Right hindlimb (tissue), 1 donor: ENCODE measurements at regions not wholly inside any gene's neighbourhood (a gene's known extent, or its start where the extent isn't known, plus 50 kb on each side); places are given as distances from the start of the nearest gene placed in this dataset.
"Not testable (repeated sequence)": the region's sequence is repeated elsewhere in the genome, so short reads cannot be mapped to it uniquely, and the experiment has no call there.

Experiments
- DNase-seq: peaks from one replicate; pipeline ENCODE4 v3.0.0-alpha.2; 2018

DNA sequence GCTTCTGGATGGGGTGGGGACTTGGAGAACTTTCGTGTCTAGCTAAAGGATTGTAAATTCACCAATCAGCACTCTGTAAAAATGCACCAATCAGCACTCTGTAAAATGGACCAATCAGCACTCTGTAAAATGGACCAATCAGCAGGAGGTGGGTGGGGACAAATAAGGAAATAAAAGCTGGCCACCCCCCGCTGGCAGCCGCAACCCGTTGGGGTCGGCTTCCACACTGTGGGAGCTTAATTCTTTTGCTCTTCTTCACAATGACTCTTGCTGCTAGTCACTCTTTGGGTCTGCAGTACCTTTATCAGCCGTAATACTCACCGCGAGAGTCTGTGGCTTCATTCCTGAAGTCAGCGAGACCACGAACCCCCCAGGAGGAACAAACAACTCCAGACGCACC lies 623.1 kb downstream of the DSC3 start:
- DNase-seq = not testable (repeated sequence)

DNA sequence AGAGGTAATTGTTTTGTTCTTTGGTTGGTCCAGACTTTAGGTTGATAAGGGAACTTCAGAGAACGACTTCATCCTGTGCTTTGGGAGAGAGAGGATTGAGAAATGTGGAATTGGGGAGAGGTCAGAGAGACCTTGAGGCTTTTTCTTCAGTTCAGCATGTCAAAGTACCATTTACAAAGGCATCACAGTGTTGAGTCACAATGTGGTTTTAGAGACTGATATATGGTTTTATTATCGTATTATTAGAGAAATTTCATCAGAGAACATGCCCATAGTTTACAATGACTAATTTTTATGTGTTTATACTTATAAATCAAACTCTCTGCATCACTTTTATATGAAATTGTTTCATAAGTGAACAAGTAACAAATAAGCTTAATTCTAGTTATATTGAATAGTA lies 626.6 kb downstream of the DSC3 start:
- DNase-seq = no peak

DNA sequence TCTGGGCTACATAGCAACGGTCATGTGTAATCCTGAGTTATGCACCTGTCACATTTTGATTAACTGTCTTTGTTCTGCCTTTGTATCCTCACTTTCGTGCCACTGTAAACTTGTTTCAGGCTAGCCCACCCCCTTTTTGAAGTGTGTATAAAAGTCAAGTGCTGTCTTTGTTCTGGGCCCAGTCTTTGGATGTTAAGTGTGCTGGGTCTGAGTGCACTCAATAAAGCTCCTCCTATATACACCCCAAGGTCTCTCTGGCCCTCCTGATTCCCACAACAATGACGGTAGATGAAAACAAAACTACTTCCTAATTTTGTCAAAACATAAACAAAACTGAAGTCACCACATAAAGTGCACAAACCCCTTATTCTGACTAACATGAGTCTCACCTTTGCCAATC lies 633.4 kb downstream of the DSC3 start:
- no peak for DNase-seq

DNA sequence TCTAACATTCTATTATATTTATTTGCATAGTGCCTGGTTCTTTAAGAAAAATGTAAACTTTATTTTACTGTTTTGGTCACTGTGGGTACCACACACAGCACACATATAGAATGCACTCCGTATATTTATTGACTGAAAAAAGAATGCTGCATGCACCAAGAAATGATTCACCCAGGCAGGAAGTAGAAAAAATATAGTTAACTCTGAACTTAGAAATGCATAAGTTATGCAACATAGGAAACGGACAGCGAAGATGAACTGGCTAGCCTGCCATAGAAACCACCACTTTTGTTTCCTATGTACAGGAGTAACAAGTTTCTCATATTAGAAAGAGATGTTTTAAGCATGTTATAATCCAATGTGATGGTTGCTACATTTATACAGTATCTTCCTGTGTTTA lies 635.8 kb downstream of the DSC3 start:
- no peak for DNase-seq

DNA sequence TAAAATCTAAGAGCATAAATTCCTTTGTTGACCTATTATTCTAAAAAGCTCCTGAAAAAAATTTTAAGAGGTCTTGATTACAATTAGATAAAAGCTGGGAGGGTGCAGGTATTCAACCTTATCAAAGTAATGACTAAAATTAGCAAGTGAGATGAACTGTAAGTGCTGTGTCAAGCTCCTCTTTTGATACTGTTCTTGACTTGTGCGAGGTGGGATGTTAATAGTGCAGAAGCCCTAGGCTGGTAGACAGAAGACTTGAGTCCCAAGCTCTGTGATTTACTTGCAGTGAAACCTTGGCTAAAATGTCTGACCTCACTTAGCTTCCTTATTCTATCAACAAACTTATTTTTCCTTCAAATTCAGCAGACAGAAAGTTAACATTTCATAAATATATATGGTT lies 637.5 kb downstream of the DSC3 start:
- DNase-seq = no peak

DNA sequence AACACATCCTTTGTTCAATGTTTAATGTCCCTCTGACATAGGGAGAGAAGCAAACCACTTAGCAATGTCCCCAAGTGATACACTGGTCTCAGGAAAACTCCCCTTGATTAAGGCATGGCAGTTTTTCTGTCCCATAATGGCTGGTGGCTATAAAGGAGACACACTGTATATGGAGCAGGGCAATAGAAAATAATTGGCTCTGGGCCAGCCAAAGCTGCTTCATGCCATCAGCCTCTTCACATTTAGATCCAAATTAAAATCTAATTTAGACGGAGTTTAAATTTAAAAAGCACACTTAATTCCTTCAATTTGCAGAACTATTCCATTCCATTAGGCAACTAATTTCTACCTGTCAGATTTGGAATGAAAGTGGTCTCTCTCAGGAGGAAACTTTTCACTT lies 638.1 kb downstream of the DSC3 start:
- DNase-seq = no peak

DNA sequence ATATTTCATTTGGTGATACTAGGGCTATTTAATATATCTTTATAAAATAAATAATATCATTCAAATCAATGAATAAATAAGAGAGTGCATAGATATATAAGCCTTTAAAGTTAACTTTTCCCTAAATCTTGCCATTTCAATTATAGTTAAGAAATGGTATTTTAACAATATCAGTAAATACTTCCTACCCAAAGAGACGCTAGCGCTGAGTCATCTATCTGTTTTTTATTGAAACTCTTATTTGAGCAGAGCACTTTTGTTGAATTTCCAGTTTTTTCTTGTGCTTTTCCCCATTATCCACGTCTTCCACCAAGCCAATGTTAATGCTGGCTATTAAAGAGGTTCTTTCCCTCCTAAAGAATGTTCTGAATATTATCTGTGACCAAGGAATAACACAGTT lies 639.3 kb downstream of the DSC3 start:
- DNase-seq = no peak

DNA sequence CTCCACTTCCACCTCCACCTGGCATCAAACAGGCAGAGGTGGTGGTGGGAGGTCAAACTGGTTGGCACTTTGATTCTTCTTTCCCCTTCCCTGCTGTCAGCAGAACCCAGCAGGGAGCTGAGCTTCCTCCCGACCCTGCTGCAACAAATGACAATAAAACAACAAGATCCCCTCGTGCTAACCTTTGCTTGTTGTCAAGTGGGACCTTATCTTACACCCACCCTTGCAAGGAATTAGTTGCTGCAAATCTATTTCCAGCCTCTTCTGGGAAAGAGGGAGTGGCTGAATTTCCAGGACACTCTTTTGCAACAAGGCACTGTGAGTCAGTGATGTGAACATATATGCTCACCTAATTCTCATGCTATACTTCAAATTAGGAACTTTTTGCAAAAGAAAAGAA lies 655.1 kb downstream of the DSC3 start:
- DNase-seq = no peak

DNA sequence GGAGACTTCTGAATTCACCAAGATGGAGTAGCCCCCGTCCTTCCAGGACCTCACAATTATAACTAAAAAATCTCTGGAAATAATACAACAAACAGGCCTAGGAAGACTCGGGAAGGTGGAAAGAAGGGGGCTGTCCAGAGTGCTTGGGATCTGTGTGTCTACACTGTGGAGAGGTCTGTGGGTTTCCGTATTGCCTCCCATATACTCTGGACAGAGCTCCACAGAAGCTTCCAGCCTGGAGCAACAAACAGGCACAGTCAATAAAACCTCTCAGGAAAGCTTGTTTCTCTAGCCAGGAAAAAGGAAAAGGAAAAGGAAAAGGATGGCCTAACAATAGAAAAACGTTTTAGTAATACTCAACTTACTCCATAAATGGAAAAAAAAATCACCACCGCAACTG lies 655.9 kb downstream of the DSC3 start:
- DNase-seq = no peak

DNA sequence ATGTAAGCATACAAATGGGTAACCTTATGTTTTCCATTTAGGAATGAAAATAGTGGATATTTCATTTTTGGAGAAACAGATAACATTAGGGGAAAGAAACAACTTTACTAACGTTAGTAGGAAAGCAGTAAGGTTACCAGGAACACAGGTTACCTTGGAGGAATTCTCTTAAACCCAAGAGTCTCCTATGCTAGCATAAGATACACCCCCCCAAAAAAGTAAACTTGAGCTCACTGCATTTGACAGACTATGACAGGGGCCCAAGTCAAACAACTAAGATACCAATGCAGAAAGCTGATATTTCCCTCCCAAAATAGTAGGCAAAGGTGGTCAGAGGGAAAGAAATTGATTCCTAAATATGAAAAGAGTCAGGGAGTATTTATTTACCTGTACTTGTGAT lies 656.9 kb downstream of the DSC3 start:
- no peak for DNase-seq

DNA sequence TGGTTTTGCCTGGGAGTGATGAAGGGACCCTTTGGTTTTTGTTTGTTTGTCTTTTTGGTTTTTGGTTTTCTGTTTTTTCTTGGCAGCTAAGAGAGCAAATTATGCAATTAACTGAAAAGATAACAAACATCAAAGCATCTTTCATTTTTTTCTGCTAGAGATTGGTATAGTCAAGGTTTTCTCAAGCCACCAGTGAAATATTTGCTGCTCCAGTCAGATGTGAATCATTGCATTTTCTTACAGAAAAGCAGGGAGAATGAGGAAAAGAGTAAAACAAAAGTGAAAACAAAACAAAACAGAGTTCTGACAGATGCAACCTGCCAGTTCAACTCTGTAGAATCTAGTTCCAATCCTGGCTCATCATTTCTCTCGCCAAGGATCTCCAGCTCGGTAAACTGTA lies 660.7 kb downstream of the DSC3 start:
- no peak for DNase-seq

DNA sequence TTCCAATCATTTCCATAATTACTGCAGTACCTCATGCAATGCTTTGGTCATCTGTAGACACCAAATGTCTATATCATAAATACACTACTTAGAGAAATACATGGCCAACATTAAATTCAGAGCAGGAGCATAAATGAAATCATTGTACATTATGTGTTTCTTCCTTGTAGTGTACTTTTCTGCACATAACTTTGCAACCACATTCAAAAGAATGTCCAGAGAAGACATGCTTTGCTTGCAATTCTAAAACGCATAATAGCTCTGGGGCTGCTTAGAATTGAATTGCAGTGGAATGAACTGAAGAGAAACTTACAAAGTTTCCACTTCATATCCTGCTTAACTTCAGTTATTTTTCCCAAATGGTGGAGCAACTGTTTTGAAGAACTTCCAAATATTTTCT lies 664.4 kb downstream of the DSC3 start:
- DNase-seq = no peak

DNA sequence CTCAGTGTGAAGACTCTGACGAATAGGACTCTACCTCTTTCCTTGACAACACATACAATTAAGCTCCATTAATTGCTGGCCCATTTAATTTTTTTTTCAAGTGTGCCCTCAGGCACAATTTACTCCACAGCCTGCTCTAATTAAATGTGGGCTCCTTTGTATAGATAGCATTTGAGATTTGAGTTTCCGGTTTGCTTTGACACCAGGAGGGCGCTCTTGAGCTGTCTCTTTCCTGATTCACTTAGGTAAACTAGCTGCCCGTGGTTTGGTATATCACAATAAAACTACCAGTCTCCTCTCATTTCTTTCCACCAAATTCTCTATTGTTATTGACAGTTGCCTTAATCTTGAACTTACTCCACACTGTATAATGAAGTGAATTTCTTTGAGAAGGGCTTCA lies 666.0 kb downstream of the DSC3 start:
- no peak for DNase-seq

DNA sequence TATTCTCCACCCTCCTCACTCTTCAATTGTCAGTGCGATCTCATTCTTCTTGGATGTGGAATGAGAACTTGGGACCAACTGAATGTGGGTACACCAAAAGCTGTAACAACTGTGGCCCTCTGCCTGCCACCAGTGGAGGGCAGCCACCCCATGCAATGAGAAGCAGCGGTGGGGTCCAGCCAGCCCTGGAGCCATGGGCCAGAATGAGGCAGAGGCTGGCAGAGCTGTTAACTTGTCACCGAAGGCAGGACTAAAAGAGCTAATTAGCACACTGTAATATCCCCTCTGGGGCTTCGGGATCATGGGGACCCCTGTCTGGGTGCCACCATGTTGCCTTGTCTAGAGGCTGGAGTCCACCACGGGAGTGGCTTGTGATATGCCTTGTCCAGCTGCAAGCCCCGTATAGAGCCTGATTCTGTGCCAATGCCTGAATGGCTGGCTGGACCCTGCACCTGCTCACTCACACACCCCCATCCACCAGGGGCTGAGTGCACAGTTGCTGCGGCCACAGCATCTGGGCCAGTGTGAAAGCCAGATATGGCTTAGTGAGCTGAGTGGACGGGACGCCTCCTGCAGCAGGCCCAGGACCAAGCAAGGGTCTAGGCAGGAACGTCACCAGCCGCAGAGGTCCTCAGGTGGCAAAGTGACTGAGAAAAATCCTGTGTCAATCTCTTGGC lies 680.5 kb downstream of the DSC3 start:
- DNase-seq = no peak

DNA sequence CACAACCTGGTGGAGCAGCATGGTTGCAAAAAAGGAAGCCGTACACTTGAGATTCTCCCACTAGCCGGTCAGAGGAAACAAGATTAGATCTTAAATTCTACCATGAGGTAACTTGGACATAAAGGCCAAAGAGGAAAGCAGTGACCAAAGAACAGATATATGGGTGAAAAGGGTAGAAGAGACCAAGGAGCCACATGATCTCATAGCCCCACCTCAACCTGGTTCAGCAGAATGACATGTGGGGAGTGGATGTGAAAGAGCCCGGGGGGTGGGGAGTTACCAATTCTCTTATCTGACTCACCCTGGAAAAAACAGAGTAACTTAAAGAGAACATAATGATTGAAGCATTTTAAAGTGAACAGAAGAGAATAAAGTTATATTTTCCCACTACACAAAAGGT lies 683.0 kb downstream of the DSC3 start:
- DNase-seq = no peak

DNA sequence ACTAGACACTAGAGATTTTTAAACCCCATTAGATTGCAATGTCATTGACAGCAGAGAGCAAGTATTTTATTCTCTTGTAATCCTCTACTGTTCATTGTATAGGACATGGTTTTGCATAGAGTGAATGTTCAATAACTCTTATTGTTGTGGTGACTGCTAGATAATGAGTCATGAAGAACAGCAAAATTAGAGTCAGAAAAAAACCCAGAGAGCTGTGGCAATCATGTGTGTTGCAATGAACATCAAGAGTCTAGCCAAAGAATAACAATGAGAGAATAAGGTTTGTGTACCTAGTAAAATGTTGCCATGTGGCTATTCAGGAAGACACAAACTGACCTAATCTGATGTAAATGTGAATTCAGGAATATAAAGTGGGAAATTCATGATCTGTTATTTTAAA lies 684.0 kb downstream of the DSC3 start:
- DNase-seq = no peak

DNA sequence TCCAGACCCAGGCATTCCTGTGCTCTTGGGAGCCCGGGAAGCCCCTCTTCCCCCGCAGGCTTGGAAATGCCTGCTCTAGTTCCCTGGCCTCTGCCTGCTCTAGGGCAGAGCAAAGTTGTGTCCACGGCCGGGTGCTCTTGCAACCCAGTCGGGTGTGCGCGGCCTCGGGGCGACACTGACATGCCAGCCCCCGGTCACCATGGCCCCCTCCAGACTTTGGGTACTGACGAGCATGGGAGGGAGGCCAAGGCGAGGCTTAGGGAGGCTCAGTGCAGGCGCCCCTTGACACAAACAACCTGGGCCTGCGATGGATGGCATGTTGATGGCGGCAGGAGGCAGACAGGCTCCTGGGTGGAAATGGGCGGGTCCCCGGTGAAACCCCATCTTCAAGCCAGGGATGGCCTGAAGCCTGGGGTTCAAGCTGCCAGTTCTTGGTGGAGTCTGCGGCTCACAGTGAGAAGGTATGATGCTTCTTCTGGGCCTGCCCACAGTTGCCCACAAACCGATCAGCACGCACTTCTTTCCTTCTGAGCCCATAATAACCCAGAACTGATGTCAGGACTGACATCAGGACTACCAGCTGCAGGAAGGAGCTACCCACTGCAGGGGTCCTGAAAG lies 689.9 kb downstream of the DSC3 start:
- no peak for DNase-seq

DNA sequence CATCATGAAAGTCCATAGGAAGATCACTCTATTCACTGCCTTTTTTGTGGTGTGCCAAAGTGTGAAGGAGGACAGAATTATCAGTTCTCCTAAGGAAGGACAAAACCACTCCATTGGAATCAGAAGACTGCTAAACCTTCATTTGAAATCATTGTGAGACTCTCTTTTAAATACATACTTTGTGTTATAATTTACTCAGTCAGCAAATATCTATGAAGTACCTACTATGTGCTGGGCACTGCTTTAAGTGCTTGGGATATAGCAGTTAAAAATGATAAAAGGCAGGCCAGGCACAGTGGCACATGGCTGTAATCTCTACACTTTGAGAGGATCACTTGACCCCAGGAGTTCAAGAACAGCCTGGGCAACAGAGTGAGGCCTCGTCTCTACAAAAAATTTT lies 692.3 kb downstream of the DSC3 start:
- no peak for DNase-seq

DNA sequence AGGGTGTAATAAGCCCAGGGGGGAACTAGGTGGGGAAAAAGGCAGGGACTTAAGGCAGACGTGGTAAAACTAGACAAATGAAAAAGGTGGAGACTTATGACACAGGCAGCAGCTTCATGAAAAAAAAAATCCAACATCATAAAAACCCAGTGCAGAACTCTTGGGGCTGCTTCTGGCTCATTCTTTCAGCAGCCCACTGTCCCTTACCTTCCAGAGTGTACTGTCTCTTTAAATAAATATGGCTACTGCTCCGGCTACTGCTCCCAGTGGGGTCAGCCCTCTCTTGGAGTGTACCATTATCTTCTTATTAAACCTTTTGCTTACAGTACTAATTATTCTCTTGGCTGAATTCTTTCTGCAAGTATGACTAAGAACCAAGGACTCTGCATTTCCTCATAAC lies 699.5 kb downstream of the DSC3 start:
- DNase-seq = no peak

DNA sequence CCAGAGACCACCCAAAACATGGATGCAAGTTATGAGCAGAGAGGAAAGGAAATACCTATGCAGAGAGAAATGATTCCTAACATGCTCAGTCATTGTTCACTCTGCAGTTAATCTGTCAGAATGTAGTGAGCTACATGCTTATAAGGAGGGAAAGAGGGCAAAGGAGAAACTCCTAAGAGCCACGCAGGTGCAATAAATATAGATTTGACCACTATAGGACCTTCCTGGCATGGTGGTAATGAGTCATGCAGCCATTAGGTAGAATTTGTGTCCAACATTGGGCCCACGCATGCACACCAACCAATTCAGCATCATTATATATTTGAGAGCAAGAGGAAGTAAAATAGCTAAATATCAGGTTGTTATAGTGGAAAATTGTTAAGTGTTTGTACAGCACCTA lies 699.9 kb downstream of the DSC3 start:
- DNase-seq = no peak

DNA sequence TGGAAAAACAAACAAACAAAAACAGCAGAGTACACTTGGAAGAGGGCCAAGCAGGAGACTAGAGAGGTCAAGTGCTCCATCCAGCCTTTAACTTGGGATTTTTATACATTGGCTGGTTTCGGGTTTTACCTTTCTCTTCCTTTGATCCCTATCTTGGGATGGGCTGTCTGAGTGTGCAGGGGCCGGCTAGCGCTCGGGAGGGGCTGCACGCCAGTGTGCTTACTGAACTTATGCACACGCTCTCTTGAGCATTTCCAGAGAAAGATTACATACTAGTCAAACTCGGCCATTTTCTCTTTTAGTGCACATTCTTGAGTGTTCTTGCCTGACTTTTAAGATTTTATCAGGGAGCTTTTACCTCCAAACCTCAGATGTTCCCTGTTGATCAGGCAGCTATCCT lies 707.8 kb downstream of the DSC3 start:
- DNase-seq = no peak

DNA sequence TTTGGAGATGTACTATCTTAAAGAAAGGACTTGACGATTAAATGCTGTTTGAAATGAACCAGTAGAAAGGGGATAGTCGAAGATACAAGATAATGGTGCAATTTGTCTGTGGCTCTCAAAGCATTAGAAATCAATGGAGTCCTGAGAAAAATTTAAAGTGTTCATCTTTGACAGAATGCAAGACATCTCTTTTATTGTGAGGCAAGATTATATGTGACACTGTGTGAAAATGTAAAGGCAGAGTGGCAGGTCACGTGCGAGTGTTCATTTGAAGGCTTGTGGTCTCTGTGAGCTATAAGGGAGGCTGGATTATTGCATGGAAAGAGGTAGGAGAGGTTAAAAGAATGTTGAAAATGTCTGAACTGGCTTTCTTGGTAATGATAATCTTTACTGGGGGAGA lies 709.2 kb downstream of the DSC3 start:
- DNase-seq = no peak

DNA sequence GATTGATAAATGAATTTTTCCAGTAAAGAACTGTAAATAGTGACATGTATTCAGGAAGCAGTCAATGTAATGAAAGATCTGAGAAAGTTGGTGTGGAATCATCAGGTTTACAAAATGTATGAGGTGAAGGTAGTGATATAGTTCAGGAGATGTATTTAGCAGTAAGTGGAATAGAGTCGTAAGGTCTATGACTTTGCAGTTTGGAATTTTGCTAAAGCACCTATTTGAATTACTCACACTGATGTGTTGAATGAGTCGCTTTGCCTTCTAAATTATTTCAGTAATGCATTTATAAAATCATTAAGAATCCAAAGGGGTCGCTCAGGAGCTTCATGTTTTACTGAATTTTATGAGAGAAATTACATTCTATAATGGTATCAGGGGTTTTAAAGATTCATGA lies 713.7 kb downstream of the DSC3 start:
- no peak for DNase-seq

DNA sequence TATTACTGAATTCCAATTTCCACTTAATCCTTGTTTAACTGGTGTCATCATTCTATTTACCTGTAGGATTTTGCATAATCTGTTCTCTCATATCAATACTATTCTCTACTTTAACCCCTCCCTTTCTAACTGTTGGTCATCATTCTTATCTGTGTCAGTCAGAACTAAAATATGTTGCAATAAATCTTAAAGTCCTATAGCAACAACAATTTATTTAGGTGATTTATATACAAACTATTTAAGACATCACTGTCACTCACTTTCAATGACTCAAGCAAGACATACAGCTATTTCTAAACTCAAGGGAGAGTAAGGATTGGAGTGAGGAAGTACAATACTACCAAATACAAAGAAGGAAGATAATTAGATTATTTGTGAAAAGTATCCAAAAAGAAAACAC lies 740.4 kb downstream of the DSC3 start:
- no peak for DNase-seq

DNA sequence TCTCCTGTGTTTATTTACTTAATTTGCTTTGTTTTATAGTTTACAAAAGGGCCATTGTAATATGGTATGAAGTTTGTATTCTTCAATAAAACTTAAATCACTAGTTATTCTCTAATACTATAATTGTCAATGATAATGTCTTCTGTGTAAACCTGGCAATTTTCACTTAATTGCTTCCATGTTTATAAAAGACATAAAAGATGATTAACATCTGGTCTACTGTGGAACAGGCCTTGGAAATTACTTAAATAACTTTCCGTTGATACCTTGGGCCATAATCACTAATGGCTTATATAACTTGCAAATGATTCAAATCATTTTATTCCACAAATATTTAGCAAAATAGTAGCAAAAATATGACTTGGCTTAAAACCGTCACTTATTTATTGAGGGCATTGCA lies 743.8 kb downstream of the DSC3 start:
- DNase-seq = no peak
